Uterus (tissue), 2 donors: ENCODE measurements at regions not wholly inside any gene's neighbourhood (a gene's known extent, or its start where the extent isn't known, plus 50 kb on each side); places are given as distances from the start of the nearest gene placed in this dataset.

Experiments used
- POLR2A ChIP-seq, 2 donors: fragments of 450-650 bp; IDR thresholded peaks; one replicate each; pipeline ENCODE4 v1.6.1; 2016; ENCODE audit warnings: antibody characterized with exemption in 2 of 2, mild to moderate bottlenecking in 1 of 2, moderate library complexity in 1 of 2
- TF ChIP-seq, protein P1 (sequence below), 4 experiments: fragments of 200-600 bp in 2 of 4; fragments of 450-650 bp in 2 of 4; sonication (generic) in 2 of 4; IDR thresholded peaks; one replicate each; pipeline ENCODE4 v1.5.1; 2016 to 2019; ENCODE audit warnings: antibody characterized with exemption in 4 of 4, mild to moderate bottlenecking in 2 of 4, moderate library complexity in 1 of 4

DNA sequence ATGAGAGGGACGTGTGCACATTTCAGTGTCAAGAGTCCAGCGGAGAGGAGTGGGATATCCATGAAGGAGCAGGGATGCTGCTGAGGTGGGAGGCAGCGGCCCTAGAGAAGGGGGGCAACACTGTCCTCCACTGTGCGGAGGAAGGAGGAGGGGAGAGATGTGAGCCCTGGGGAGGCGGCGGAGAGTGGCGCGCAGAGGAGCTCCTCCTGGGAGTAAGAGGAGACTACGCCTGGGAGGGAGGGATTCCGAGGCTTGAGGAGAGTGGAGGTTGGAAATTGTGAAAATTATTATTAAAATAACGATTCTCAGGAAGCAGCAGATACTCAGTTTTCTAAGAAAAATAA is 142.7 kb downstream of the CEP57L1 start:
- TF ChIP-seq, protein P1, sequence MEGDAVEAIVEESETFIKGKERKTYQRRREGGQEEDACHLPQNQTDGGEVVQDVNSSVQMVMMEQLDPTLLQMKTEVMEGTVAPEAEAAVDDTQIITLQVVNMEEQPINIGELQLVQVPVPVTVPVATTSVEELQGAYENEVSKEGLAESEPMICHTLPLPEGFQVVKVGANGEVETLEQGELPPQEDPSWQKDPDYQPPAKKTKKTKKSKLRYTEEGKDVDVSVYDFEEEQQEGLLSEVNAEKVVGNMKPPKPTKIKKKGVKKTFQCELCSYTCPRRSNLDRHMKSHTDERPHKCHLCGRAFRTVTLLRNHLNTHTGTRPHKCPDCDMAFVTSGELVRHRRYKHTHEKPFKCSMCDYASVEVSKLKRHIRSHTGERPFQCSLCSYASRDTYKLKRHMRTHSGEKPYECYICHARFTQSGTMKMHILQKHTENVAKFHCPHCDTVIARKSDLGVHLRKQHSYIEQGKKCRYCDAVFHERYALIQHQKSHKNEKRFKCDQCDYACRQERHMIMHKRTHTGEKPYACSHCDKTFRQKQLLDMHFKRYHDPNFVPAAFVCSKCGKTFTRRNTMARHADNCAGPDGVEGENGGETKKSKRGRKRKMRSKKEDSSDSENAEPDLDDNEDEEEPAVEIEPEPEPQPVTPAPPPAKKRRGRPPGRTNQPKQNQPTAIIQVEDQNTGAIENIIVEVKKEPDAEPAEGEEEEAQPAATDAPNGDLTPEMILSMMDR (IDR thresholded peaks at IDR 0.05): no peak
- TF ChIP-seq POLR2A (IDR thresholded peaks at IDR 0.05): no peak
